Gastrocnemius medialis (tissue), 4 donors: ENCODE measurements at regions not wholly inside any gene's neighbourhood (a gene's known extent, or its start where the extent isn't known, plus 50 kb on each side); places are given as distances from the start of the nearest gene placed in this dataset.

Experiments
- ATAC-seq, 2 donors: fragments of 150-250 bp; one replicate each; pipeline ENCODE4 v1.9.1; 2016
- DNase-seq, 2 donors: peaks; one replicate each; pipeline ENCODE4 v3.0.0-alpha.2; 2019
- H3K27ac ChIP-seq, 4 donors: fragments of 200-600 bp; sonication (generic); 1 replicate in 1 of 4; 2 replicates in 3 of 4; pipeline ENCODE4 v1.5.1; 2016 to 2018; ENCODE audit warnings: mild to moderate bottlenecking in 2 of 4, moderate library complexity in 1 of 4
- H3K27me3 ChIP-seq, 3 donors: fragments of 200-600 bp; sonication (generic) in 2 of 3; 1 replicate in 1 of 3; 2 replicates in 2 of 3; pipeline versions ENCODE4 v1.5.1 to v1.6.0; 2016 to 2019; ENCODE audit warnings: mild to moderate bottlenecking in 1 of 3, moderate library complexity in 1 of 3
- H3K36me3 ChIP-seq, 2 donors: fragments of 200-600 bp; sonication (generic) in 1 of 2; one replicate each; pipeline ENCODE4 v1.5.1; 2017 to 2018
- H3K4me1 ChIP-seq, 2 donors: fragments of 200-600 bp; sonication (generic) in 1 of 2; one replicate each; pipeline ENCODE4 v1.5.1; 2016 to 2017; ENCODE audit warnings: mild to moderate bottlenecking in 2 of 2
- H3K4me3 ChIP-seq, 4 donors: fragments of 200-600 bp; sonication (generic) in 3 of 4; 1 replicate in 1 of 4; 2 replicates in 3 of 4; pipeline ENCODE4 v1.5.1; 2016 to 2019; ENCODE audit warnings: mild to moderate bottlenecking in 2 of 4
- H3K9me3 ChIP-seq, 3 donors: fragments of 200-600 bp; sonication (generic) in 2 of 3; 1 replicate in 1 of 3; 2 replicates in 2 of 3; pipeline ENCODE4 v1.5.1; 2016 to 2019
- CTCF ChIP-seq, 5 experiments: fragments of 450-650 bp in 3 of 5; fragments of 200-600 bp in 2 of 5; sonication (generic) in 2 of 5; IDR thresholded peaks in 4 of 5; conservative IDR thresholded peaks in 1 of 5; 1 replicate in 4 of 5; 2 replicates in 1 of 5; pipeline ENCODE4 v1.5.1; 2016 to 2019; ENCODE audit warnings: antibody characterized with exemption in 5 of 5, mild to moderate bottlenecking in 3 of 5, moderate library complexity in 3 of 5
- POLR2A ChIP-seq, 2 donors: fragments of 450-650 bp; IDR thresholded peaks; one replicate each; pipeline ENCODE4 v1.6.1; 2017; ENCODE audit warnings: antibody characterized with exemption in 2 of 2, mild to moderate bottlenecking in 2 of 2, moderate library complexity in 2 of 2
- in situ Hi-C, 4 donors: fragments of 200-750 bp; cut with MboI; loops; one replicate each; pipeline versions ENCODE4 v1.15.0 to v1.8.0; 2017; ENCODE audit warnings: low sequenced_read_pairs in 4 of 4
- intact Hi-C: fragments of 100-400 bp; cut with DNase I; formaldehyde crosslinking; loops from one replicate; pipeline ENCODE4 v1.15.1; 2023; ENCODE audit warnings: low total_unique reads

GRCh38 chr13:24052547-24053518 lies 107.7 kb upstream of the SPATA13 start:
- no peak overlapping the region for H3K4me3 ChIP-seq
- no peaks in the 10 kb centered on the region for H3K36me3 ChIP-seq

GRCh38 chr13:24053519-24054251 lies 106.8 kb upstream of the SPATA13 start:
- H3K4me1 ChIP-seq = peaks cover 3 to 13% of the 10 kb centered on the region in 2 donors
- intact Hi-C loops = loop anchor here (1.0 to 2.0 kb wide), 2 partner anchors 33 to 167 kb away; no protein-coding TSS in a partner anchor
- no peaks in the 10 kb centered on the region for H3K27me3 ChIP-seq
- peak in 1 of 2 donors; percentile 32 for ATAC-seq
- no peak for DNase-seq
- no peaks in the 10 kb centered on the region for H3K36me3 ChIP-seq
- no peak overlapping the region for H3K4me3 ChIP-seq
- peak overlapping the region in 2 of 4 donors; percentile 48 to 57 for H3K27ac ChIP-seq
- TF ChIP-seq CTCF (IDR thresholded peaks at IDR 0.05 in 4 of 5, conservative IDR thresholded peaks at IDR 0.05 in 1 of 5) (peak; percentile 32 to 54 (median 50)), POLR2A (IDR thresholded peaks at IDR 0.05) (no peak)
- in situ Hi-C loops = loop anchor here in 1 of 4 donors (10.0 kb wide), 1 partner anchor 161 kb away; no protein-coding TSS in a partner anchor
- no peaks in the 10 kb centered on the region for H3K9me3 ChIP-seq

More at GRCh38 chr13:24052547-24053518, 107.7 kb upstream of the SPATA13 start:
- Histone ChIP-seq H3K27ac (peak overlapping the region in 3 of 4 donors; percentile 34 to 57 (median 48)), H3K9me3 (no peaks in the 10 kb centered on the region), H3K4me1 (peaks cover 3 to 13% of the 10 kb centered on the region in 2 donors), H3K27me3 (no peaks in the 10 kb centered on the region)
- intact Hi-C loops = loop anchor here (1.0 to 2.0 kb wide), 2 partner anchors 32 to 167 kb away; no protein-coding TSS in a partner anchor
- in situ Hi-C loops = loop anchor here in 1 of 4 donors (10.0 kb wide), 1 partner anchor 162 kb away; no protein-coding TSS in a partner anchor
- DNase-seq = no peak
- ATAC-seq = no peak
- TF ChIP-seq POLR2A (IDR thresholded peaks at IDR 0.05) (no peak), CTCF (IDR thresholded peaks at IDR 0.05 in 4 of 5, conservative IDR thresholded peaks at IDR 0.05 in 1 of 5) (no peak)

GRCh38 chr13:24056616-24057137 lies 103.8 kb upstream of the SPATA13 start:
- H3K9me3 ChIP-seq = no peaks in the 10 kb centered on the region
- no peak overlapping the region for H3K4me3 ChIP-seq
- no peaks in the 10 kb centered on the region for H3K27me3 ChIP-seq
- intact Hi-C loops = no loop called here
- no peak for ATAC-seq
- peaks cover 5 to 7% of the 10 kb centered on the region in 2 donors for H3K4me1 ChIP-seq
- H3K36me3 ChIP-seq = no peaks in the 10 kb centered on the region
- TF ChIP-seq POLR2A (IDR thresholded peaks at IDR 0.05) = no peak
- TF ChIP-seq CTCF (IDR thresholded peaks at IDR 0.05 in 4 of 5, conservative IDR thresholded peaks at IDR 0.05 in 1 of 5) = no peak
- no peak overlapping the region for H3K27ac ChIP-seq
- DNase-seq = no peak
- in situ Hi-C loops = loop anchor here in 1 of 4 donors (10.0 kb wide), 1 partner anchor 158 kb away; no protein-coding TSS in a partner anchor

GRCh38 chr13:24060993-24061392 lies 99.5 kb upstream of the SPATA13 start:
- no peak for ATAC-seq
- no peak for DNase-seq
- Histone ChIP-seq H3K4me3 (no peak overlapping the region), H3K4me1 (peaks cover 0 to 4% of the 10 kb centered on the region in 2 donors), H3K27me3 (no peaks in the 10 kb centered on the region), H3K36me3 (no peaks in the 10 kb centered on the region), H3K9me3 (no peaks in the 10 kb centered on the region), H3K27ac (no peak overlapping the region)
- in situ Hi-C loops (no loop called here), intact Hi-C loops (no loop called here)
- TF ChIP-seq CTCF (IDR thresholded peaks at IDR 0.05 in 4 of 5, conservative IDR thresholded peaks at IDR 0.05 in 1 of 5) = no peak
- no peak for TF ChIP-seq POLR2A (IDR thresholded peaks at IDR 0.05)
